Effector memory CD8-positive, alpha-beta T cell (primary cell): ENCODE measurements at regions not wholly inside any gene's neighbourhood (a gene's known extent, or its start where the extent isn't known, plus 50 kb on each side); places are given as distances from the start of the nearest gene placed in this dataset.

Experiments used
- ATAC-seq: fragments of 150-1000 bp; cut with Tn5 transposase; replicated peaks from 2 replicates; pipeline ENCODE4 v1.10.0; 2021; ENCODE audit warnings: mild to moderate bottlenecking, moderate library complexity
- DNase-seq, 3 experiments: peaks; one replicate each; pipeline ENCODE4 v3.0.0; 2021
- H3K27ac Mint-ChIP-seq, 2 donors: one replicate each; pipeline ENCODE4 v1.8.0; 2022; ENCODE audit warnings: mild to moderate bottlenecking in 2 of 2, mixed read lengths in 2 of 2, moderate library complexity in 2 of 2
- H3K27me3 Mint-ChIP-seq, 2 donors: one replicate each; pipeline ENCODE4 v1.8.0; 2022; ENCODE audit warnings: mixed read lengths in 2 of 2
- H3K36me3 Mint-ChIP-seq: one replicate; pipeline ENCODE4 v1.8.0; 2022; ENCODE audit warnings: mild to moderate bottlenecking, moderate library complexity, mixed read lengths; ENCODE audit not compliant: insufficient read depth
- H3K4me1 Mint-ChIP-seq, 2 donors: one replicate each; pipeline ENCODE4 v1.8.0; 2022; ENCODE audit warnings: low read depth in 2 of 2, mixed read lengths in 2 of 2
- H3K4me3 Mint-ChIP-seq, 2 donors: one replicate each; pipeline ENCODE4 v1.8.0; 2022; ENCODE audit warnings: mild to moderate bottlenecking in 2 of 2, mixed read lengths in 2 of 2, moderate library complexity in 2 of 2
- H3K9me3 Mint-ChIP-seq, 2 donors: one replicate each; pipeline ENCODE4 v1.8.0; 2022; ENCODE audit warnings: mixed read lengths in 2 of 2

DNA sequence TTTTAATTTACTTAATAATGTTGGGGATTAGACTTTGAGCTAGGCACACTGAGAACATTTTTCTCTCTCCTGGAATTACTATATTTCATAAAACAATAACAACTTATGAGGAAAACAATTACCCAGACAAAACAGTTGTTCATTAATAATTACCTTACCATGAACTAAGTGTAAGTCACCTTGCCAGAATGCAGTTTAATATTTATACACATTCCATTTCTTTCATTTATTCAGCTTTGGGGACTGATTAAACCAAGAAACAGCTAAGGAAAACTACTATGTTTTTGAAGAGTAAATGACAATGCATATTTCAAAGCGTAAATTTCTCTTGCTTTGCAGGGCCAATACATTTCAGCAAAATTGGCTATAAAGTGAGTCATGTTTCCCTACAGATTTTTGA, 616.2 kb downstream of the PRELID2 start:
- H3K36me3 Mint-ChIP-seq: no peaks in the 10 kb centered on the region
- ATAC-seq: no peak
- H3K27ac Mint-ChIP-seq: no peak overlapping the region
- H3K4me3 Mint-ChIP-seq: no peak overlapping the region
- H3K27me3 Mint-ChIP-seq: no peaks in the 10 kb centered on the region
- no peak for DNase-seq
- H3K4me1 Mint-ChIP-seq: no peaks in the 10 kb centered on the region
- no peaks in the 10 kb centered on the region for H3K9me3 Mint-ChIP-seq

DNA sequence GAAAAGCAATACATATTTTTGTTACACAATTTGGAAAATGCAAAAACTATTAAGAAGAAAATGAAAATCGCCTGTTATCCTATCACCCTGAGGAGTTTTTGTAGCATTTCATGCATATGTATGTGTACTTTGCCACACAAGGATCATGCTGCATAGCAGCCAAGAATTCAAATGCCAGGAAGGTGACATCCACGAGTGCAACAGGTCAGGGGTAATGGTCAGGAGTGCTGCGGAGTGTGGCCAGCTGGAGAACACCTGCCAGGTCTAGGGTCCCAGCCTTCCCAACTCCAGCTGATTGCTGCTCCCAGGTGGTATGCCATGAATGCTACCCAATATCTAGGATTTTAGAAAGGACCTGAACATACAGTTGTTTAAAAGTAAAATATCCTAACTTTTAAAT, 617.1 kb downstream of the PRELID2 start:
- no peaks in the 10 kb centered on the region for H3K36me3 Mint-ChIP-seq
- DNase-seq (no peak), ATAC-seq (no peak)
- no peaks in the 10 kb centered on the region for H3K27me3 Mint-ChIP-seq
- H3K4me1 Mint-ChIP-seq: no peaks in the 10 kb centered on the region
- H3K27ac Mint-ChIP-seq: no peak overlapping the region
- H3K4me3 Mint-ChIP-seq: no peak overlapping the region
- peaks cover 0 to 2% of the 10 kb centered on the region in 2 donors for H3K9me3 Mint-ChIP-seq

- ATAC-seq (no peak), DNase-seq (no peak)
- H3K4me3 Mint-ChIP-seq: no peak overlapping the region
- no peaks in the 10 kb centered on the region for H3K4me1 Mint-ChIP-seq
- no peaks in the 10 kb centered on the region for H3K36me3 Mint-ChIP-seq
- no peak overlapping the region for H3K27ac Mint-ChIP-seq
- peaks cover 7 to 9% of the 10 kb centered on the region in 2 donors for H3K9me3 Mint-ChIP-seq
- H3K27me3 Mint-ChIP-seq: no peaks in the 10 kb centered on the region
Observed at GRCh38 chr5:145210020-145210419, 625.1 kb downstream of the PRELID2 start.

DNA sequence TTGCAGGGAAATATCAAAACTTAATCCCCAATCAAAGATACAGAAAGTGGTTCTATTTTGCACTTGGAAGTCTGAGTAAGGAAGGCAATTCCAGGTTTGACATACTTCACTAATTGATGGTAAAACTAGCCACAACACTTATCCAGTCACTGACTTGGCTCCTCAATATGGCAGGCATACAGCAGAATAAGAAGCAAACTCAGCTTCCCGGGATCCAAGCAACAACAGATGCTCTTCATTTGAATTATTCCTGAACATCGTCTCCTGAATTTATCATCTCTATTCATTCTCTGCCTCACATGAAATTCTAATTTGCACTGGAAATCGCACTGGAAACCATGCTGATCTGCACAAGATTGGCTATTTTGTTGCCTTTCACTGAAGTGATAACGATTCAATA, 629.6 kb downstream of the PRELID2 start:
- DNase-seq (no peak), ATAC-seq (no peak)
- Mint-ChIP-seq H3K4me3 (no peak overlapping the region), H3K27me3 (no peaks in the 10 kb centered on the region), H3K9me3 (peaks cover 6 to 17% of the 10 kb centered on the region in 2 donors), H3K27ac (no peak overlapping the region), H3K4me1 (no peaks in the 10 kb centered on the region), H3K36me3 (no peaks in the 10 kb centered on the region)

- no peak for DNase-seq
- Mint-ChIP-seq H3K36me3 (no peaks in the 10 kb centered on the region), H3K27ac (no peak overlapping the region), H3K9me3 (peaks cover 6 to 12% of the 10 kb centered on the region in 2 donors), H3K27me3 (no peaks in the 10 kb centered on the region), H3K4me1 (no peaks in the 10 kb centered on the region), H3K4me3 (no peak overlapping the region)
- no peak for ATAC-seq
Observed at GRCh38 chr5:145204743-145205142, 630.4 kb downstream of the PRELID2 start.

DNA sequence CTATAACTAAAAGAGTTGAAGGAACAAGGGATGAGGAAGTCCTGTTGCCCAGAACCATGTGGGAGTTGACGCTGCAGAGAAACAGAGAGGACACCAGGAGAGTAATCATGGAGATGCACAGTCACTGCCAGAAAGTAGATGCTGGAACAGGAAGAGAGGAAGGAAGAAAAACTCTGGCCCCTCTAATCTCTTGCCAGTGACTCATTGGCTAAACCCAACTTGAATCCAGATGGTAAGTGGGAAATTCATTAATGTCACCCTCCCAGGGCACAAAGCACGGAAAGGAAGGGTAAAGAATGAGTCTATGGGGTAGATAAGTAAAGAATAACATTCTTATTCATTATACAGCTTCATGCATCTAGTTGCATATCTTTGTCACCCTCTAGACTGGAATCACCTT, 631.9 kb downstream of the PRELID2 start:
- Mint-ChIP-seq H3K4me3 (no peak overlapping the region), H3K9me3 (peaks cover 6 to 10% of the 10 kb centered on the region in 2 donors), H3K27ac (no peak overlapping the region), H3K27me3 (no peaks in the 10 kb centered on the region), H3K4me1 (no peaks in the 10 kb centered on the region), H3K36me3 (no peaks in the 10 kb centered on the region)
- no peak for ATAC-seq
- no peak for DNase-seq

DNA sequence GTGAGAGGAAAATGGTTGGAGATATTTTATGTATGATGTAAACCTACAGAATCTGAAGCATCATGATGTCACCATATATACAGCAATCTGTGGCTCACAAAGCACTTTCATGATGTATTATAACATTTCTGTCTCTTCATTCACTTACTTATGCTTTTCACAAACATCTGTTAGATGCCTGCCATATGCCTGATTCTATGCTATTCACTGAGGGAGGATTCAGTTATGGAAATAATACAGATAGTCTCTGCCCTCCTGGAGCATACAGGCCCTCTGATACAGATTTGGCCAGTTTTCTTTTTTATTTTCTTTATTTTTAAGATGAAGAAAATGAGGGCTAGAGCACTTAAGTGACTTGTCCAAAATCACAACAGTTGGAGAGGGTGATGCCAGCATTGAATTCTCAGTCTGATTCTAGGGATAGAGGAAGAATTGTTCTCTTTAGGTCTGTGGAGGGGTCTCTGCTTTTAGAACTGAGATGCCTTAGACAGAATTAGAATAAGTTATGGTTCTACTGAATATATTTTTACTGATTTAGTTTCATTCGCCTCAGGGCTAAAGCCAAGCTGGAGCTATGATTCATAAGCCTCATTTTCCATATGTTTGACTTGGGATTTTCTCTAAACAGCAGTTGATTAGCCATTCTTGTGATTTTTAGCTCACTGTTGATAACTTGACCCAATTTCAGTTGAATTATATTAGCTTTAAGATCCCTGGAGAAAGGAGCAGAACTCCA, 636.4 kb downstream of the PRELID2 start:
- DNase-seq (no peak), ATAC-seq (no peak)
- Mint-ChIP-seq H3K27me3 (no peaks in the 10 kb centered on the region), H3K36me3 (no peaks in the 10 kb centered on the region), H3K9me3 (peaks cover 8 to 10% of the 10 kb centered on the region in 2 donors), H3K4me1 (no peaks in the 10 kb centered on the region), H3K27ac (no peak overlapping the region), H3K4me3 (no peak overlapping the region)

GRCh38 chr5:145189746-145190145, 645.4 kb downstream of the PRELID2 start:
- no peak for DNase-seq
- Mint-ChIP-seq H3K36me3 (no peaks in the 10 kb centered on the region), H3K27me3 (no peaks in the 10 kb centered on the region), H3K9me3 (peaks cover 7 to 10% of the 10 kb centered on the region in 2 donors), H3K4me1 (no peaks in the 10 kb centered on the region), H3K27ac (no peak overlapping the region), H3K4me3 (no peak overlapping the region)
- no peak for ATAC-seq

DNA sequence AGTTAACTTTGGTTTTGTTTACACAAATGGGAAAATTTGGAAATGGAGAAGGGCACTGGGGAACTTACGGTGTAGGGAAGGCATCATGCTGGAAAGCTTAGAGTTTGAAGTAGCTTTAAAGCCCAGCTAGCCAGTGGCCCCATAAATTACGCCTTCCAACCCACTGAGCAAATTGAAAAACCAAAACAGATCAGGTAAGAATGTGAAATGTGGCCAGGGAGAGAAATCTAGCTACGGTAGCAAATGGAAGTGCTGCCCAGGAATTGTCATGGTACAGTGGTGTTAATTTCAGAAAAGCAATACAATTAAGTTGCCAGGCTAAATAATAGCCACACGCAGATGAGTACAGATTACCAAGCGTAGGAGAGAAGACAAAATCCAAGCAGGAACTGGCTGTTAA, 654.8 kb downstream of the PRELID2 start:
- ATAC-seq: no peak

DNA sequence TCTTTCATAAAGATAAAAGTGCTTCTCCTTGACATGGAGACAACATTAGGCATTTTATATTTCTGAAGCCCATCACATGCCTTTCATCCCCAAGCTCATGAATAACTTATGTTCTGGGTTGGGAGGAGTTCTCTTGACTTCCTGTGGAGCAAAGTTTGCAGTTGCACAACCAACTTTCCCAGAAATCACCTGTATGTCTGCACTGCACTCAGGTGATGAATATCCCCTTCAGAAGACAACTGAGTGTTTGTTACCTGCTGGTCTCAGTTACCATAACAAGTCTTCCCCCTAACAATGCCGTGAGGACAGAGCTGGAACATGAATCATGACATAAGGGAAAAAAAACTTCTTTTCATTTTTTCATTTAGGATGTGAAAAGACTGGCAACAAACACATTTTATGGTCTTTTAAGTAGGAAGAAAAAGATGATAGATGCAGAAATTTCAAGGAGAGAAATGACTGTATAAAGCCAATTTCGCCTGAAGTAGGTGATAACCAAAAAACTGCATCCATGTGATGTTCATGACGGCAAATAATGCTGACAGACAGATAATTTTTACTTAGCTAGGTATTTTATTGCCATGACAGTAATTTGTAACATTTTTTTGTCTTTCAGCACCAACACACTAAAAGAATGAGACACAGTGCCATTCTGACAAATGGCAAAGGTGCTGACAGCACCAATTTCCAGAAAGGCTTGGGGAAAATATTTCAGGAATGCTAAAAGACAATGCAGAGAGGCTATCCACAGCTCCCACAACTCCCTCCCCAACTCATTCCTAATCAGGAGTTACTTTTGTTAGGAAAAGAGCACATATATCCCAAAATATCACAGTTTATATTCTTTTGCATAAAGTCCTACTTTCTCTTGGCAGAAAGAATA, 656.3 kb downstream of the PRELID2 start:
- H3K4me1 Mint-ChIP-seq: no peaks in the 10 kb centered on the region
- H3K27me3 Mint-ChIP-seq: no peaks in the 10 kb centered on the region
- H3K4me3 Mint-ChIP-seq: no peak overlapping the region
- DNase-seq: no peak
- H3K27ac Mint-ChIP-seq: no peak overlapping the region
- H3K36me3 Mint-ChIP-seq: no peaks in the 10 kb centered on the region
- peaks cover 5 to 7% of the 10 kb centered on the region in 2 donors for H3K9me3 Mint-ChIP-seq
- ATAC-seq: no peak

More for the DNA sequence above, 654.8 kb downstream of the PRELID2 start:
- H3K4me1 Mint-ChIP-seq: no peaks in the 10 kb centered on the region
- H3K4me3 Mint-ChIP-seq: no peak overlapping the region
- H3K9me3 Mint-ChIP-seq: peaks cover 5 to 7% of the 10 kb centered on the region in 2 donors
- H3K27me3 Mint-ChIP-seq: no peaks in the 10 kb centered on the region
- no peaks in the 10 kb centered on the region for H3K36me3 Mint-ChIP-seq
- no peak overlapping the region for H3K27ac Mint-ChIP-seq
- no peak for DNase-seq

DNA sequence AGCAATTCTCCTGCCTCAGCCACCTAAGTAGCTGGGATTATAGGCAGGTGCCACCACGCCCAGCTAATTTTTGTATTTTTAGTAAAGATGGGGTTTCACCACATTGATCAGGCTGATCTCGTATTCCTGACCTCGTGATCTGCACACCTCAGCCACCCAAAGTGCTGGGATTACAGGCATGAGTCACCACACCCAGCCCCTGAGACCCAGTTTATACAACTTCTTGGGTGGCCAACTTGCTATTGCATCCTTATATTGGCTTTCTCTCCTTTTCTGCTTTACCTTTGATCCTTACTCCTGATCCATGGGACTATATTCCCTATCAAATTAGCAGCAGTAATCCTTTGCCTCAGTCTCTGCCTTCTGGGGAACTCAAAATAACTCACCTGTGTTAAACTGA, 659.1 kb downstream of the PRELID2 start:
- Mint-ChIP-seq H3K27ac (no peak overlapping the region), H3K36me3 (no peaks in the 10 kb centered on the region), H3K4me3 (no peak overlapping the region), H3K4me1 (no peaks in the 10 kb centered on the region), H3K27me3 (no peaks in the 10 kb centered on the region), H3K9me3 (peaks cover 5 to 7% of the 10 kb centered on the region in 2 donors)
- no peak for ATAC-seq
- DNase-seq: no peak

DNA sequence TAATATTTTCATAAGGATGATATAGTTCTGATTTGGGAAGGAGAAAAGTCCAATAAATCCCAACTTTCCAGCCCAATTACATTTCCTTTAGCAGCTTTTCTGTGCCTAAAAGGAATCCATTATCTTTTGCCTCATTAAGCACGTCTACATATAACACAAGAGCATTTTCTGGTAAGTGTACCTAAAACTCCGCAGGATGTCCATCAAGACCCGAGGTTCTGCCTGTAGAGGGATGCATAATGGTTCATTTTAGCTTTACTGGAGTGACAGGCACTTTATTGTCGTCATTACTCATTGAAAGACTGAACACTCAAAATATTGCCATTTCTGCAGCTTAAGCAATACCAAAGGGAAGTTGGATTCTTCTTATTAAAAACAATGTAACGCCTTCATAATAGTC, 669.0 kb downstream of the PRELID2 start:
- ATAC-seq: no peak
- Mint-ChIP-seq H3K27ac (no peak overlapping the region), H3K36me3 (no peaks in the 10 kb centered on the region), H3K4me3 (no peak overlapping the region), H3K9me3 (peaks cover 4 to 13% of the 10 kb centered on the region in 2 donors), H3K27me3 (no peaks in the 10 kb centered on the region), H3K4me1 (no peaks in the 10 kb centered on the region)
- no peak for DNase-seq

DNA sequence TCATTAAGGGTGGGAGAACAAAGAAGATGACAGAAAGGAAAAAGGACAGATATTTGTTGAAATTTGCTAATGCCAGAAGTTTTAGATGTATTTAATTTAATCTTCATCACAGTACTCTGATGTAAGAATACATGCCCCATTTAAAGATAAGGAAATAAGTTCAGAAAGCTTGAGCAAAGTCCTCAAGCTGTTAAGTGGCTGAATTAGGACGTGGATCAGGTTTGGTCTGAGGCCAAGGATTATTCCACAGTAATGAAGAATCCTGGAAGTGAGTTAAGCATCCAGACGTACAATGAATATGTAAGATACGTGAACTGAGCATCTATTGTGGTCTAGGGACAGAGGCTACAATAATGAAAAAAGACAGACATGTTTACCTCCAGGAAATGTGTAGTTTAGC, 671.3 kb downstream of the PRELID2 start:
- ATAC-seq: no peak
- H3K4me3 Mint-ChIP-seq: no peak overlapping the region
- no peak for DNase-seq

DNA sequence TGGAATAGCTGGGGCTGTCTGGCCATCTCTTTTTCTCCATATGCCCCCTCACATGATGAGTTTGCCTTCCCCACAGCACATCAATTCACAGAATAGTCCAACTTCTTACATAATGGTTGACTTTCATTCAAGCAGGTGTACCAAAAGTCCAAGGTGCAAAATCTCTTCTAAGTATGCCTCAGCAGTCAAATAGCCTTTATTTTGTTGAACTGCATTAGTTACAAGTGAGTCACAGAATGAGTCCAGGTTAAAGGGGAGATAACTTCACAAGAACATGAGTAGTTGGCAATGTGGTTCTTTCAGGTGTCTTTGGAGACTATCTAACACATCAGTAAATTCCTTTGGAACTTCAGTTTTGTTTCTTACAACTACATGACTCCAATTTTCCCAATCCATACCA, 672.5 kb downstream of the PRELID2 start:
- no peaks in the 10 kb centered on the region for H3K27me3 Mint-ChIP-seq
- peaks cover 11 to 13% of the 10 kb centered on the region in 2 donors for H3K9me3 Mint-ChIP-seq
- no peak overlapping the region for H3K4me3 Mint-ChIP-seq
- ATAC-seq (no peak), DNase-seq (no peak)
- no peaks in the 10 kb centered on the region for H3K36me3 Mint-ChIP-seq
- H3K27ac Mint-ChIP-seq: no peak overlapping the region
- H3K4me1 Mint-ChIP-seq: no peaks in the 10 kb centered on the region

More for the DNA sequence above, 671.3 kb downstream of the PRELID2 start:
- H3K4me1 Mint-ChIP-seq: no peaks in the 10 kb centered on the region
- no peaks in the 10 kb centered on the region for H3K36me3 Mint-ChIP-seq
- H3K9me3 Mint-ChIP-seq: peaks cover 9 to 13% of the 10 kb centered on the region in 2 donors
- H3K27ac Mint-ChIP-seq: no peak overlapping the region
- H3K27me3 Mint-ChIP-seq: no peaks in the 10 kb centered on the region
